PC-3 (cell line): ENCODE measurements at regions not wholly inside any gene's neighbourhood (a gene's known extent, or its start where the extent isn't known, plus 50 kb on each side); places are given as distances from the start of the nearest gene placed in this dataset.

Experiments
- EZH2phosphoT487 ChIP-seq: fragments of 300-600 bp; sonication (generic); IDR thresholded peaks from 2 replicates; pipeline ENCODE4 v1.6.1; 2018; ENCODE audit warnings: mild to moderate bottlenecking, antibody characterized with exemption, low read length, borderline replicate concordance
- TF ChIP-seq, protein P1 (sequence below): fragments of 300-600 bp; sonication (generic); conservative IDR thresholded peaks from 2 replicates; pipeline ENCODE4 v1.5.1; 2017; ENCODE audit warnings: antibody characterized with exemption, low read depth, mild to moderate bottlenecking, low read length

DNA sequence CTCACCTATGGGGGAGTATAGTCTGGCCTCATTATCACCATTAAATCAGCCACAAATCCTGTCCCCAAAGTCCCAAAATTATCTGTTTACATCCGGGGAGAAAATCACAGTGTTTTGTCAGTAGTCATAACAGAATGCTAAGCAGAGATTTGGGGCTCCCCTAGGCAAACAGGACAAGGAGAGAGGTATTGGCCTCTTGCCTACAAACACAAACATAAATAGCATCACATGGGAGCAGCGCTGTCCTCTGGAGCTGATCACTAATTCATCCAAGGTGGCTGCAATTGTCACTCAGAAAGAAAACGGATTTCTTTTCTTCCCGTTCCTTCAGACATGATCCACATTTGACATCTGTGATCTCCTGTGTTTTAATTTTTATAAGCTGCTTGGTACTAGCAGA is 1028.1 kb downstream of the NTRK3 start:
- TF ChIP-seq, protein P1, sequence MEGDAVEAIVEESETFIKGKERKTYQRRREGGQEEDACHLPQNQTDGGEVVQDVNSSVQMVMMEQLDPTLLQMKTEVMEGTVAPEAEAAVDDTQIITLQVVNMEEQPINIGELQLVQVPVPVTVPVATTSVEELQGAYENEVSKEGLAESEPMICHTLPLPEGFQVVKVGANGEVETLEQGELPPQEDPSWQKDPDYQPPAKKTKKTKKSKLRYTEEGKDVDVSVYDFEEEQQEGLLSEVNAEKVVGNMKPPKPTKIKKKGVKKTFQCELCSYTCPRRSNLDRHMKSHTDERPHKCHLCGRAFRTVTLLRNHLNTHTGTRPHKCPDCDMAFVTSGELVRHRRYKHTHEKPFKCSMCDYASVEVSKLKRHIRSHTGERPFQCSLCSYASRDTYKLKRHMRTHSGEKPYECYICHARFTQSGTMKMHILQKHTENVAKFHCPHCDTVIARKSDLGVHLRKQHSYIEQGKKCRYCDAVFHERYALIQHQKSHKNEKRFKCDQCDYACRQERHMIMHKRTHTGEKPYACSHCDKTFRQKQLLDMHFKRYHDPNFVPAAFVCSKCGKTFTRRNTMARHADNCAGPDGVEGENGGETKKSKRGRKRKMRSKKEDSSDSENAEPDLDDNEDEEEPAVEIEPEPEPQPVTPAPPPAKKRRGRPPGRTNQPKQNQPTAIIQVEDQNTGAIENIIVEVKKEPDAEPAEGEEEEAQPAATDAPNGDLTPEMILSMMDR, result no peak
- TF ChIP-seq EZH2phosphoT487, result no peak
